ENCODE measurements at regions not wholly inside any gene's neighbourhood (a gene's known extent, or its start where the extent isn't known, plus 50 kb on each side); places are given as distances from the start of the nearest gene placed in this dataset.

DNA sequence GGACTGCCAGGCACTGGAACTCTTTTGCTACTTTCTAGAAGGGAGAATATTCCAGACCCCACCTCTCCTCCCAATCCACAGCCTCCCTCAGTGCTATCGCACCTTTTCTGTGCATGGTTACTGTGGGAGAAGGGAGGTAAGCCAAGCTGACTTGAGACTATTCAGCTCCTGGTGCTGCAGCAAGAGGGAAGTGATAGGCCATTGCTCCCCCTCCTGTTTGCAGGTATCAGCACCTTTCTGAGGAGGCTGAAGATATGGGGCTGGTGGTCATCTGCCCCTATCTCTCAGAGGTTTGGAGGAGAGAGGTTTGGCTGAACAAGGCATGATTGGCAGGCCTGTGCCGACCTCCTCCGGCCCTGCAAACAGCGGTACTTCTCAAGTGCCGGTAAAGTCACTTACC is 103.3 kb upstream of the GATB start:
- intact Hi-C loops (cut with micrococcal nuclease): no loop called here
- H3K4me3 ChIP-seq (replicated peaks in 1 of 2; ENCODE audit: low read depth in 1 of 2, low read length in 2 of 2): no peak overlapping the region
- BruUV-seq (replicated peaks): no TSS peak
- no peak overlapping the region for H3K4me2 ChIP-seq (ENCODE audit: low read length)
- ChIA-PET CTCF (no interaction called here), RAD21 (ENCODE audit: low non-redundant PET in 1 of 2, low total read pairs in 2 of 2, uncharacterized antibody in 2 of 2, unreplicated experiment in 2 of 2) (no interaction called here), POLR2A (no interaction called here)
- H3K36me3 ChIP-seq (ENCODE audit: control insufficient read depth in 1 of 2, insufficient read depth in 2 of 2, low read length in 2 of 2): no peaks in the 10 kb centered on the region
- H3K79me2 ChIP-seq (ENCODE audit: insufficient read depth, low read length): no peaks in the 10 kb centered on the region
- no peak for ATAC-seq
- no peaks in the 10 kb centered on the region; a peak in 1 of 4 replicates for H3K4me1 ChIP-seq (ENCODE audit: control insufficient read depth in 1 of 2, insufficient read depth in 2 of 2, low read length in 2 of 2)
- H3K9me2 ChIP-seq (ENCODE audit: insufficient read depth): no peaks in the 10 kb centered on the region
- no peak overlapping the region for H3K27ac ChIP-seq (ENCODE audit: low read depth, low read length)
- no peak for TF ChIP-seq ZBTB33 (IDR thresholded peaks at IDR 0.05; ENCODE audit: extremely low read depth, insufficient replicate concordance, low read length)
- no peak for TF ChIP-seq EGR1 (IDR thresholded peaks at IDR 0.05; ENCODE audit: low read depth)
- no peak for TF ChIP-seq YY1 (IDR thresholded peaks at IDR 0.05; ENCODE audit: extremely low read depth, insufficient replicate concordance, low read depth, low read length)
- no peak for TF ChIP-seq ATF3 (IDR thresholded peaks at IDR 0.05)
- TF ChIP-seq, protein P1, sequence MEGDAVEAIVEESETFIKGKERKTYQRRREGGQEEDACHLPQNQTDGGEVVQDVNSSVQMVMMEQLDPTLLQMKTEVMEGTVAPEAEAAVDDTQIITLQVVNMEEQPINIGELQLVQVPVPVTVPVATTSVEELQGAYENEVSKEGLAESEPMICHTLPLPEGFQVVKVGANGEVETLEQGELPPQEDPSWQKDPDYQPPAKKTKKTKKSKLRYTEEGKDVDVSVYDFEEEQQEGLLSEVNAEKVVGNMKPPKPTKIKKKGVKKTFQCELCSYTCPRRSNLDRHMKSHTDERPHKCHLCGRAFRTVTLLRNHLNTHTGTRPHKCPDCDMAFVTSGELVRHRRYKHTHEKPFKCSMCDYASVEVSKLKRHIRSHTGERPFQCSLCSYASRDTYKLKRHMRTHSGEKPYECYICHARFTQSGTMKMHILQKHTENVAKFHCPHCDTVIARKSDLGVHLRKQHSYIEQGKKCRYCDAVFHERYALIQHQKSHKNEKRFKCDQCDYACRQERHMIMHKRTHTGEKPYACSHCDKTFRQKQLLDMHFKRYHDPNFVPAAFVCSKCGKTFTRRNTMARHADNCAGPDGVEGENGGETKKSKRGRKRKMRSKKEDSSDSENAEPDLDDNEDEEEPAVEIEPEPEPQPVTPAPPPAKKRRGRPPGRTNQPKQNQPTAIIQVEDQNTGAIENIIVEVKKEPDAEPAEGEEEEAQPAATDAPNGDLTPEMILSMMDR (IDR thresholded peaks at IDR 0.05 in 2 of 3, conservative IDR thresholded peaks at IDR 0.05 in 1 of 3; ENCODE audit: borderline replicate concordance in 1 of 3, insufficient read depth in 1 of 3, low read depth in 2 of 3, low read length in 2 of 3): no peak
- no peak for TF ChIP-seq CBX3 (IDR thresholded peaks at IDR 0.05; ENCODE audit: low read depth)
- TF ChIP-seq ZFX (IDR thresholded peaks at IDR 0.05): no peak
- no peak for TF ChIP-seq SIN3A (IDR thresholded peaks at IDR 0.05; ENCODE audit: low read depth)
- no peak for TF ChIP-seq EZH2 (IDR thresholded peaks at IDR 0.05)
- no peak overlapping the region for H2AFZ ChIP-seq (ENCODE audit: low read depth, low read length, poor library complexity, severe bottlenecking)
- H3K9ac ChIP-seq (ENCODE audit: low read length): no peak overlapping the region
- H3K9me3 ChIP-seq (ENCODE audit: control insufficient read depth in 1 of 2, insufficient read depth in 1 of 2, low read depth in 1 of 2, low read length in 2 of 2): no peaks in the 10 kb centered on the region
- DNase-seq (ENCODE audit: low read depth, low spot score): no peak
- no peaks in the 10 kb centered on the region for H4K20me1 ChIP-seq (ENCODE audit: insufficient read depth)
- H3K27me3 ChIP-seq (ENCODE audit: insufficient read depth, low read length): peaks cover 18% of the 10 kb centered on the region
